22Rv1 (cell line): ENCODE measurements at regions not wholly inside any gene's neighbourhood (a gene's known extent, or its start where the extent isn't known, plus 50 kb on each side); places are given as distances from the start of the nearest gene placed in this dataset.

Source experiments
- ZFX ChIP-seq: fragments of 450-650 bp; IDR thresholded peaks from 2 replicates; pipeline ENCODE4 v1.6.1; 2017; ENCODE audit warnings: antibody characterized with exemption, borderline replicate concordance
- TF ChIP-seq, protein P1 (sequence below): fragments of 450-650 bp; IDR thresholded peaks from 2 replicates; pipeline ENCODE4 v1.5.1; 2017; ENCODE audit warnings: mild to moderate bottlenecking

DNA sequence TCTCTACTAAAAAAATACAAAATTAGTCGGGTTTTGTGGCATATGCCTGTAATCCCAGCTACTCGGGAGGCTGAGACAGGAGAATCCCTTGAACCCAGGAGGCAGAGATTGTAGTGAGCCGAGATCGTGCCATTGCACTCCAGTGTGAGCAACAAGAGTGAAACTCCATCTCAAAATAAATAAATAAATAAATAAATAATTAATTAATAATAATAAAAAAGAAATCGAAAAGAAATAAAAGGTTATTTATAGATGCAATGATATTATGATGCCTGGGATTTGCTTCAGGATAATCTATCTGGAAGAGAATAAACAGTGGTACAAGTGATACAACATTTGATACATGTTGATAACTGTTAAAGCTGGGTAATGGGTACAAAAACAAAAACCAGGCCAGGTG is 58.6 kb downstream of the SOX2 start:
- TF ChIP-seq, protein P1, sequence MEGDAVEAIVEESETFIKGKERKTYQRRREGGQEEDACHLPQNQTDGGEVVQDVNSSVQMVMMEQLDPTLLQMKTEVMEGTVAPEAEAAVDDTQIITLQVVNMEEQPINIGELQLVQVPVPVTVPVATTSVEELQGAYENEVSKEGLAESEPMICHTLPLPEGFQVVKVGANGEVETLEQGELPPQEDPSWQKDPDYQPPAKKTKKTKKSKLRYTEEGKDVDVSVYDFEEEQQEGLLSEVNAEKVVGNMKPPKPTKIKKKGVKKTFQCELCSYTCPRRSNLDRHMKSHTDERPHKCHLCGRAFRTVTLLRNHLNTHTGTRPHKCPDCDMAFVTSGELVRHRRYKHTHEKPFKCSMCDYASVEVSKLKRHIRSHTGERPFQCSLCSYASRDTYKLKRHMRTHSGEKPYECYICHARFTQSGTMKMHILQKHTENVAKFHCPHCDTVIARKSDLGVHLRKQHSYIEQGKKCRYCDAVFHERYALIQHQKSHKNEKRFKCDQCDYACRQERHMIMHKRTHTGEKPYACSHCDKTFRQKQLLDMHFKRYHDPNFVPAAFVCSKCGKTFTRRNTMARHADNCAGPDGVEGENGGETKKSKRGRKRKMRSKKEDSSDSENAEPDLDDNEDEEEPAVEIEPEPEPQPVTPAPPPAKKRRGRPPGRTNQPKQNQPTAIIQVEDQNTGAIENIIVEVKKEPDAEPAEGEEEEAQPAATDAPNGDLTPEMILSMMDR = no peak
- TF ChIP-seq ZFX = no peak
